ENCODE measurements at regions not wholly inside any gene's neighbourhood (a gene's known extent, or its start where the extent isn't known, plus 50 kb on each side); places are given as distances from the start of the nearest gene placed in this dataset.

DNA sequence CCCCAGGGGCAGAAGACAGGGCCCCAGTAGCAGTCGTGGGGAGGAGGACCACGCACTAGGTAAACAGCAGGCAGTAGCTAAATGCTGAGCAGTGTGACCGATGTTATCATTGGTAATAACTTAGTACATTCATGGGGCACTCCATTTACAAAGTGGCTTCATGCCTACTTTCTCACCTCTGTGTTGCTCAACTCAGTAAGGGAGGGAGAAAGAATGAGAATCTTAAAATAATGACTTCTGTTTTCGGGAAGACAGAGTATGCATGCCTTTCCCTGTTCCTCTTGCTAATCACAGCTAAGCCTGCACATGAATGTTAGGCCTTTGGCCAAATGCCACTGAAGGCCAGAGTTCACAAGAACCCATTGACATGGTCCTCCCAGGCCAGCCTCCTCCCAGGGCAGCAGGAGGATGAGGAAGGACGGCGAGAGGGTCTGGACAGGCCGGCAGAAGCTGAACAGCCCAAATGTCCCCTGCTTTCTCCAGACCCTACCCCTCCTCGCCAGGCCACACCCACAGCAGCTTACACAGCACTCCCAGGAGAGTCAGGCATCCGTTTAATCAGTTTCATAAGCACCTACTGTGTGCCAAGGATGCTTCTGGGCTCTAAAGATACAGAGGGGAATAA is 183.4 kb downstream of the ANKRD60 start:
- intact Hi-C loops (cut with DNase I), result no loop called here
- DNase-seq, result no peak
- no peaks in the 10 kb centered on the region for H3K27me3 ChIP-seq
- no peaks in the 10 kb centered on the region for H3K9me3 ChIP-seq
- H3K4me3 ChIP-seq, result no peak overlapping the region
- TF ChIP-seq, protein P1, sequence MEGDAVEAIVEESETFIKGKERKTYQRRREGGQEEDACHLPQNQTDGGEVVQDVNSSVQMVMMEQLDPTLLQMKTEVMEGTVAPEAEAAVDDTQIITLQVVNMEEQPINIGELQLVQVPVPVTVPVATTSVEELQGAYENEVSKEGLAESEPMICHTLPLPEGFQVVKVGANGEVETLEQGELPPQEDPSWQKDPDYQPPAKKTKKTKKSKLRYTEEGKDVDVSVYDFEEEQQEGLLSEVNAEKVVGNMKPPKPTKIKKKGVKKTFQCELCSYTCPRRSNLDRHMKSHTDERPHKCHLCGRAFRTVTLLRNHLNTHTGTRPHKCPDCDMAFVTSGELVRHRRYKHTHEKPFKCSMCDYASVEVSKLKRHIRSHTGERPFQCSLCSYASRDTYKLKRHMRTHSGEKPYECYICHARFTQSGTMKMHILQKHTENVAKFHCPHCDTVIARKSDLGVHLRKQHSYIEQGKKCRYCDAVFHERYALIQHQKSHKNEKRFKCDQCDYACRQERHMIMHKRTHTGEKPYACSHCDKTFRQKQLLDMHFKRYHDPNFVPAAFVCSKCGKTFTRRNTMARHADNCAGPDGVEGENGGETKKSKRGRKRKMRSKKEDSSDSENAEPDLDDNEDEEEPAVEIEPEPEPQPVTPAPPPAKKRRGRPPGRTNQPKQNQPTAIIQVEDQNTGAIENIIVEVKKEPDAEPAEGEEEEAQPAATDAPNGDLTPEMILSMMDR (IDR thresholded peaks at IDR 0.05), result no peak
- no peaks in the 10 kb centered on the region for H3K4me1 ChIP-seq
- no peak overlapping the region for H3K27ac ChIP-seq
- H3K36me3 ChIP-seq, result no peaks in the 10 kb centered on the region
- H3K9ac ChIP-seq (ENCODE audit: low read depth in 2 of 2, low read length in 2 of 2), result no peak overlapping the region

- Histone ChIP-seq H3K4me1 (no peaks in the 10 kb centered on the region), H3K36me3 (no peaks in the 10 kb centered on the region), H3K9ac (ENCODE audit: low read depth in 2 of 2, low read length in 2 of 2) (no peak overlapping the region), H3K9me3 (no peaks in the 10 kb centered on the region), H3K27ac (no peak overlapping the region), H3K4me3 (no peak overlapping the region), H3K27me3 (no peaks in the 10 kb centered on the region)
- TF ChIP-seq, protein P1 (IDR thresholded peaks at IDR 0.05), result no peak
- no peak for DNase-seq
- intact Hi-C loops (cut with DNase I), result no loop called here
Observed at GRCh38 chr20:58044286-58044685, 184.2 kb downstream of the ANKRD60 start.

- no peaks in the 10 kb centered on the region for H3K4me1 ChIP-seq
- TF ChIP-seq, protein P1 (IDR thresholded peaks at IDR 0.05), result no peak
- intact Hi-C loops (cut with DNase I), result no loop called here
- no peak overlapping the region for H3K27ac ChIP-seq
- H3K27me3 ChIP-seq, result no peaks in the 10 kb centered on the region
- H3K36me3 ChIP-seq, result no peaks in the 10 kb centered on the region
- H3K4me3 ChIP-seq, result no peak overlapping the region
- H3K9ac ChIP-seq (ENCODE audit: low read depth in 2 of 2, low read length in 2 of 2), result no peak overlapping the region
- no peak for DNase-seq
- no peaks in the 10 kb centered on the region for H3K9me3 ChIP-seq
Observed at GRCh38 chr20:58043236-58044140, 185.0 kb downstream of the ANKRD60 start.

DNA sequence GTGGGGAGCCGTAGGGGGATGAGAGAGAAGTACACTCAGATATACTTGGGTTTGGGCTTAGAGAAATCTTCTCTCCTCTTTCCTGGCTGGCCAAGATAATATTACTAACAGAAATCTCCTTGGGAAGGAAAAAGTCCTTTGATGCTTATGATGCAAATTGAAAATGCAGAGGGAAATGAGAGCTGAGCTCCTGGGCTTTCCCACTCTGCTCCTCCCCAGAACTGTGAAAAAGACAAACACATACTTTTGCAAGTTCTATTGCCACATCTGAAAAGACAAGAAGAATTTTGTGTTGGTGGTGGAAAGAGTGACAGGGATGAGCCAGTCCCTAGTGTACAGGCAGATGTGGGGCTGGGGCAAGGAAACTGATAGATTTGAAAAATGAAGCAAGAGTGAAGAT is 185.9 kb downstream of the ANKRD60 start:
- Histone ChIP-seq H3K4me3 (no peak overlapping the region), H3K9me3 (no peaks in the 10 kb centered on the region), H3K27ac (no peak overlapping the region), H3K9ac (ENCODE audit: low read depth in 2 of 2, low read length in 2 of 2) (no peak overlapping the region), H3K4me1 (no peaks in the 10 kb centered on the region), H3K27me3 (no peaks in the 10 kb centered on the region), H3K36me3 (no peaks in the 10 kb centered on the region)
- intact Hi-C loops (cut with DNase I), result no loop called here
- TF ChIP-seq, protein P1 (IDR thresholded peaks at IDR 0.05), result no peak
- DNase-seq, result no peak

GRCh38 chr20:58040447-58041290 is 187.8 kb downstream of the ANKRD60 start:
- intact Hi-C loops (cut with DNase I), result no loop called here
- DNase-seq, result no peak
- H3K36me3 ChIP-seq, result no peaks in the 10 kb centered on the region
- no peaks in the 10 kb centered on the region for H3K9me3 ChIP-seq
- H3K27ac ChIP-seq, result no peak overlapping the region
- H3K4me3 ChIP-seq, result no peak overlapping the region
- no peaks in the 10 kb centered on the region for H3K4me1 ChIP-seq
- TF ChIP-seq, protein P1 (IDR thresholded peaks at IDR 0.05), result no peak
- H3K9ac ChIP-seq (ENCODE audit: low read depth in 2 of 2, low read length in 2 of 2), result no peak overlapping the region
- no peaks in the 10 kb centered on the region for H3K27me3 ChIP-seq
